IMR-90 (cell line): ENCODE measurements at regions not wholly inside any gene's neighbourhood (a gene's known extent, or its start where the extent isn't known, plus 50 kb on each side); places are given as distances from the start of the nearest gene placed in this dataset.

Experiments
- CHD1 ChIP-seq: IDR thresholded peaks from 2 replicates; pipeline ENCODE4 v1.6.1; 2012; ENCODE audit warnings: low read depth, low read length, improper control_type of control experiment
- POLR2A ChIP-seq: IDR thresholded peaks from 2 replicates; pipeline ENCODE4 v1.6.1; 2012; ENCODE audit warnings: mild to moderate bottlenecking, low read depth, low read length
- RCOR1 ChIP-seq: IDR thresholded peaks from 2 replicates; pipeline ENCODE4 v1.6.1; 2012; ENCODE audit warnings: mild to moderate bottlenecking, low read length, improper control_type of control experiment; ENCODE audit not compliant: insufficient replicate concordance
- TF ChIP-seq, protein P1 (sequence below): conservative IDR thresholded peaks from 2 replicates; pipeline ENCODE4 v1.5.1; 2012; ENCODE audit warnings: mild to moderate bottlenecking, low read depth, low read length, improper control_type of control experiment

DNA sequence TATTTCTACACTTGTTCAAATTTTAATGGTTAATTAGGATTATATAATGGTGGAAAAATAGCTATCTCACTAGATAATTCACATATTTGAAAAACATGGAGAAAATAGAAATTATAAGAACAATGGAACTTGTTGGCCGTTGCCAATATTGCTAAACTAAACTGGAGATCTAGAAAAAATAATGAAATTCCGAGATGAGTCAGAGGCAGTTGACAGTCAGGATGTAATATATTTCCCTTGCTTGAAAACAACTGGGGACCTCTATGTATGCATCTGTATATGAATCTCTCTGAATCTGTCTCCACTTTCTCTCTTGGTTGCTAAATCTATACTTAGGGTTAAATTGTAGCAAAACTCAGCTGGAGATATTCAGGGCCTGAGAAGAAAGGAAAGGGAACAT is 1108.2 kb upstream of the GJE1 start:
- TF ChIP-seq, protein P1, sequence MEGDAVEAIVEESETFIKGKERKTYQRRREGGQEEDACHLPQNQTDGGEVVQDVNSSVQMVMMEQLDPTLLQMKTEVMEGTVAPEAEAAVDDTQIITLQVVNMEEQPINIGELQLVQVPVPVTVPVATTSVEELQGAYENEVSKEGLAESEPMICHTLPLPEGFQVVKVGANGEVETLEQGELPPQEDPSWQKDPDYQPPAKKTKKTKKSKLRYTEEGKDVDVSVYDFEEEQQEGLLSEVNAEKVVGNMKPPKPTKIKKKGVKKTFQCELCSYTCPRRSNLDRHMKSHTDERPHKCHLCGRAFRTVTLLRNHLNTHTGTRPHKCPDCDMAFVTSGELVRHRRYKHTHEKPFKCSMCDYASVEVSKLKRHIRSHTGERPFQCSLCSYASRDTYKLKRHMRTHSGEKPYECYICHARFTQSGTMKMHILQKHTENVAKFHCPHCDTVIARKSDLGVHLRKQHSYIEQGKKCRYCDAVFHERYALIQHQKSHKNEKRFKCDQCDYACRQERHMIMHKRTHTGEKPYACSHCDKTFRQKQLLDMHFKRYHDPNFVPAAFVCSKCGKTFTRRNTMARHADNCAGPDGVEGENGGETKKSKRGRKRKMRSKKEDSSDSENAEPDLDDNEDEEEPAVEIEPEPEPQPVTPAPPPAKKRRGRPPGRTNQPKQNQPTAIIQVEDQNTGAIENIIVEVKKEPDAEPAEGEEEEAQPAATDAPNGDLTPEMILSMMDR = no peak
- TF ChIP-seq CHD1 (no peak), RCOR1 (no peak), POLR2A (no peak)
